NB4 (cell line): ENCODE measurements at regions not wholly inside any gene's neighbourhood (a gene's known extent, or its start where the extent isn't known, plus 50 kb on each side); places are given as distances from the start of the nearest gene placed in this dataset.

Source experiments
- MYC ChIP-seq: IDR thresholded peaks from 2 replicates; pipeline ENCODE4 v1.6.1; 2011; ENCODE audit warnings: low read depth, low read length
- POLR2A ChIP-seq: IDR thresholded peaks from 2 replicates; pipeline ENCODE4 v1.6.1; 2011; ENCODE audit warnings: mild to moderate bottlenecking; ENCODE audit not compliant: insufficient read length; ENCODE audit errors: extremely low read depth
- TF ChIP-seq, protein P1 (sequence below): IDR thresholded peaks from one replicate; pipeline ENCODE4 v1.5.1; 2012; ENCODE audit warnings: low read depth, low read length
- TF ChIP-seq, protein P2 (sequence below): IDR thresholded peaks from 2 replicates; pipeline ENCODE4 v1.6.1; 2011; ENCODE audit warnings: low read depth, low read length

DNA sequence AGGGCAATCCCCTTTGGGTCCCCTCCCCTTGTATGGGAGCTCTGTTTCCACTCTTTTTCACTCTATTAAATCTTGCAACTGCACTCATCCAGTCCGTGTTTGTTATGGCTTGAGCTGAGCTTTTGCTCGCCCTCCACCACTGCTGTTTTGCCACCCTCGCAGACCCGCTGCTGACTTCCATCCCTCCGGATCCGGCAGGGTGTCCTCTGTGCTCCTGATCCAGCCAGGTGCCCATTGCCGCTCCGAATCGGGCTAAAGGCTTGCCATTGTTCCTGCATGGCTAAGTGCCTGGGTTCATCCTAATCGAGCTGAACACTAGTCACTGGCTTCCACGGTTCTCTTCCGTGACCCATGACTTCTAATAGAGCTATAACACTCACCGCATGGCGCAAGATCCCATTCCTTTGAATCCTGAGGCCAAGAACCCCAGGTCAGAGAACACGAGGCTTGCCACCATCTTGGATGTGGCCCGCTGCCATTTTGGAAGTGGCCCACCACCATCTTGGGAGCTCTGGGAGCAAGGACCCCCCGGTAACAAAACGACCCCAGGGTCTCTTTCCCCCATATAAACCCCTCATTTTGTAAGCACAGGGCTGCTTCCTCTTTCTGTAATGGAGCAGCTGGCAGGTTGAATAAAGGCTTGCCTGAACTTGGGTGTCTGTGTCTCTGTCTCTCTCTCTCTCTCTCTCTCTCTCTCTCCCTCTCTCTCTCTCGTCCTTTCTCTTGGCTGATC is 1166.2 kb downstream of the TAF11L14 start:
- TF ChIP-seq, protein P1, sequence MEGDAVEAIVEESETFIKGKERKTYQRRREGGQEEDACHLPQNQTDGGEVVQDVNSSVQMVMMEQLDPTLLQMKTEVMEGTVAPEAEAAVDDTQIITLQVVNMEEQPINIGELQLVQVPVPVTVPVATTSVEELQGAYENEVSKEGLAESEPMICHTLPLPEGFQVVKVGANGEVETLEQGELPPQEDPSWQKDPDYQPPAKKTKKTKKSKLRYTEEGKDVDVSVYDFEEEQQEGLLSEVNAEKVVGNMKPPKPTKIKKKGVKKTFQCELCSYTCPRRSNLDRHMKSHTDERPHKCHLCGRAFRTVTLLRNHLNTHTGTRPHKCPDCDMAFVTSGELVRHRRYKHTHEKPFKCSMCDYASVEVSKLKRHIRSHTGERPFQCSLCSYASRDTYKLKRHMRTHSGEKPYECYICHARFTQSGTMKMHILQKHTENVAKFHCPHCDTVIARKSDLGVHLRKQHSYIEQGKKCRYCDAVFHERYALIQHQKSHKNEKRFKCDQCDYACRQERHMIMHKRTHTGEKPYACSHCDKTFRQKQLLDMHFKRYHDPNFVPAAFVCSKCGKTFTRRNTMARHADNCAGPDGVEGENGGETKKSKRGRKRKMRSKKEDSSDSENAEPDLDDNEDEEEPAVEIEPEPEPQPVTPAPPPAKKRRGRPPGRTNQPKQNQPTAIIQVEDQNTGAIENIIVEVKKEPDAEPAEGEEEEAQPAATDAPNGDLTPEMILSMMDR, result no peak
- TF ChIP-seq, protein P2, sequence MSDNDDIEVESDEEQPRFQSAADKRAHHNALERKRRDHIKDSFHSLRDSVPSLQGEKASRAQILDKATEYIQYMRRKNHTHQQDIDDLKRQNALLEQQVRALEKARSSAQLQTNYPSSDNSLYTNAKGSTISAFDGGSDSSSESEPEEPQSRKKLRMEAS, result no peak
- no peak for TF ChIP-seq POLR2A
- TF ChIP-seq MYC, result no peak
